Breast epithelium (tissue), 4 donors: ENCODE measurements at regions not wholly inside any gene's neighbourhood (a gene's known extent, or its start where the extent isn't known, plus 50 kb on each side); places are given as distances from the start of the nearest gene placed in this dataset.

Experiments used
- DNase-seq, 2 donors: peaks; one replicate each; pipeline ENCODE4 v3.0.0-alpha.2; 2019; ENCODE audit warnings: low spot score in 2 of 2
- H3K27ac ChIP-seq, 2 donors: fragments of 200-600 bp; sonication (generic) in 1 of 2; one replicate each; pipeline ENCODE4 v1.5.1; 2016 to 2019; ENCODE audit warnings: mild to moderate bottlenecking in 1 of 2
- H3K27me3 ChIP-seq, 2 donors: fragments of 200-600 bp; sonication (generic) in 1 of 2; one replicate each; pipeline versions ENCODE4 v1.5.1 to v1.6.0; 2017 to 2019; ENCODE audit warnings: control low read depth in 1 of 2, mild to moderate bottlenecking in 1 of 2
- H3K36me3 ChIP-seq: fragments of 200-600 bp; one replicate; pipeline ENCODE4 v1.5.1; 2019
- H3K4me1 ChIP-seq, 2 donors: fragments of 200-600 bp; sonication (generic); one replicate each; pipeline ENCODE4 v1.5.1; 2016 to 2019; ENCODE audit warnings: control low read depth in 1 of 2
- H3K4me3 ChIP-seq, 3 donors: fragments of 200-600 bp; sonication (generic); 1 replicate in 2 of 3; 2 replicates in 1 of 3; pipeline ENCODE4 v1.5.1; 2016 to 2019; ENCODE audit warnings: mild to moderate bottlenecking in 3 of 3, moderate library complexity in 2 of 3
- H3K9me3 ChIP-seq, 2 donors: fragments of 200-600 bp; sonication (generic) in 1 of 2; one replicate each; pipeline ENCODE4 v1.5.1; 2016 to 2019; ENCODE audit warnings: control low read depth in 1 of 2
- CTCF ChIP-seq, 3 donors: fragments of 450-650 bp; IDR thresholded peaks; one replicate each; pipeline ENCODE4 v1.5.1; 2016 to 2017; ENCODE audit warnings: antibody characterized with exemption in 3 of 3, mild to moderate bottlenecking in 3 of 3, moderate library complexity in 3 of 3
- POLR2A ChIP-seq: fragments of 450-650 bp; IDR thresholded peaks from one replicate; pipeline ENCODE4 v1.6.1; 2016; ENCODE audit warnings: antibody characterized with exemption, mild to moderate bottlenecking, moderate library complexity
- POLR2AphosphoS5 ChIP-seq, 3 donors: sonication (generic); formaldehyde crosslinking; IDR thresholded peaks; one replicate each; pipeline ENCODE4 v1.6.1; 2017; ENCODE audit warnings: antibody characterized with exemption in 3 of 3
- intact Hi-C: fragments of 100-400 bp; cut with DNase I; formaldehyde crosslinking; loops from one replicate; pipeline ENCODE4 v1.15.1; 2023; ENCODE audit warnings: low total_unique reads

- intact Hi-C loops, result no loop called here
- Histone ChIP-seq H3K4me1 (no peaks in the 10 kb centered on the region), H3K4me3 (no peak overlapping the region), H3K36me3 (no peaks in the 10 kb centered on the region), H3K9me3 (no peaks in the 10 kb centered on the region), H3K27me3 (no peaks in the 10 kb centered on the region), H3K27ac (no peak overlapping the region)
- no peak for DNase-seq
- TF ChIP-seq CTCF (IDR thresholded peaks at IDR 0.05), result no peak
- no peak for TF ChIP-seq POLR2AphosphoS5 (IDR thresholded peaks at IDR 0.05)
- no peak for TF ChIP-seq POLR2A
These were observed 581.5 kb upstream of the CA10 start for GRCh38 chr17:52740006-52740405.

DNA sequence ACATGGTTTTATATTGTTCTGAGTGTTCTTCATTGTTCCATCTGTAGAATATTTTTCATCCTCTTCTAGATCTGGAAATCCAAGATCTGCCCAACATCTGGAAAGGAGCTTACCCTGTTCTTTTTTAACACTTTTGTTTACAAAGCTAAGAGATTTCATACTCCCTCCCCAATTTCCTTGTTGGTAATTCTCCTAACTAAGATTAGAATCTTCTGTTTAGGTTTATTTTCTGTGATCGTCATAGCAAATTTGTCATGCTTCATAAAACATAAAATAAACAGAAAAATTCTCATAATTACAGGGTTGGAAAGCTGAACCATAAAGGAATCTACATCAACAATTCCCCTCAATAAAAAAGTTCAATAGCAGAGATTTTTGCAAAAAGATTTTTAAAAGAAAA is 580.3 kb upstream of the CA10 start:
- Histone ChIP-seq H3K9me3 (no peaks in the 10 kb centered on the region), H3K4me3 (no peak overlapping the region), H3K27me3 (no peaks in the 10 kb centered on the region), H3K4me1 (no peaks in the 10 kb centered on the region), H3K27ac (no peak overlapping the region), H3K36me3 (no peaks in the 10 kb centered on the region)
- TF ChIP-seq POLR2AphosphoS5 (IDR thresholded peaks at IDR 0.05) (no peak), POLR2A (no peak), CTCF (IDR thresholded peaks at IDR 0.05) (no peak)
- DNase-seq, result no peak
- intact Hi-C loops, result no loop called here

DNA sequence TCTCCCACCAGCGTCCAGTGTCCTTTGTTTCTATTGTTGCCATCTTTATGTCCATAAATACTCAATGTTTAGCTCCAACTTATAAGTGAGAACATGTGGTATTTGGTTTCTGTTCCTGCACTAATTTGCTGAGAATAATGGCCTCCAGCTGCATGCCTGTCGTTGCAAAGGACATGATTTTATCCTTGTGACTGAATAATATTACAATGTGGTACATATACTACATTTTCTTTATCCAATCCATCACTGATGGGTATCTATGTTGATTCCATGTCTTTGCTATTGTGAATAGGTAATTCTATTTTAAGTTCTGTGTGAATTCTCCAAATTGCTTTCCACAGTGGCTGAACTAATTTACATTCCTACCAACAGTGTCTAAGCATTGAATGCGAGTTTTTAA is 578.6 kb upstream of the CA10 start:
- no peaks in the 10 kb centered on the region for H3K27me3 ChIP-seq
- no peaks in the 10 kb centered on the region for H3K36me3 ChIP-seq
- H3K4me3 ChIP-seq, result no peak overlapping the region
- no peak overlapping the region for H3K27ac ChIP-seq
- no peaks in the 10 kb centered on the region for H3K9me3 ChIP-seq
- DNase-seq, result no peak
- no peaks in the 10 kb centered on the region for H3K4me1 ChIP-seq
- intact Hi-C loops, result no loop called here
- no peak for TF ChIP-seq POLR2A
- TF ChIP-seq CTCF (IDR thresholded peaks at IDR 0.05), result no peak
- TF ChIP-seq POLR2AphosphoS5 (IDR thresholded peaks at IDR 0.05), result no peak

DNA sequence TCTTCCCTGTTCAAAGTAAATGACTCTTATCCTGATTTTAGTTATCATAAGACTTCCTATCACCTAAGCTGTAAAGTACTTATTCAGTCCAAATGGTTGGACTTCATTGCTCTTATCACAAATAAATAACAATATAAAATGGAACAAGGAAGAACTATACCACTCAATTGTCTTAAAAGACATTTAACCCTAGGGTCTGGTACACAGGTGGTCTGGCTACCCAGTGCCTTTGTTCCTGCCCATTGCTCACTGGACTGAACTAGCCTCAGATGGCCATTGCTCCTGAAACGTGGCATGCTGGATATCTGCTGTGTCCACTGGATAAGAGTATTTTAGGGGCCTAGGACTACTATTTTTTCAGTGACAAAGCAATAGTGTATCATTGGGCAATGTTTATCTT is 574.3 kb upstream of the CA10 start:
- Histone ChIP-seq H3K9me3 (no peaks in the 10 kb centered on the region), H3K27ac (no peak overlapping the region), H3K27me3 (no peaks in the 10 kb centered on the region), H3K36me3 (no peaks in the 10 kb centered on the region), H3K4me1 (no peaks in the 10 kb centered on the region), H3K4me3 (no peak overlapping the region)
- TF ChIP-seq POLR2A (no peak), CTCF (IDR thresholded peaks at IDR 0.05) (no peak), POLR2AphosphoS5 (IDR thresholded peaks at IDR 0.05) (no peak)
- DNase-seq, result no peak
- intact Hi-C loops, result no loop called here

- no peaks in the 10 kb centered on the region for H3K4me1 ChIP-seq
- H3K9me3 ChIP-seq, result no peaks in the 10 kb centered on the region
- no peak overlapping the region for H3K27ac ChIP-seq
- no peak overlapping the region for H3K4me3 ChIP-seq
- TF ChIP-seq POLR2AphosphoS5 (IDR thresholded peaks at IDR 0.05) (no peak), POLR2A (no peak), CTCF (IDR thresholded peaks at IDR 0.05) (no peak)
- H3K36me3 ChIP-seq, result no peaks in the 10 kb centered on the region
- intact Hi-C loops, result no loop called here
- no peaks in the 10 kb centered on the region for H3K27me3 ChIP-seq
- no peak for DNase-seq
These were observed 566.1 kb upstream of the CA10 start for GRCh38 chr17:52724578-52724977.
